SJSA1 (cell line): ENCODE measurements at regions not wholly inside any gene's neighbourhood (a gene's known extent, or its start where the extent isn't known, plus 50 kb on each side); places are given as distances from the start of the nearest gene placed in this dataset.
A peak's percentile ranks its signal among the peaks of the same experiment; 100 is the strongest.
"Not testable (repeated sequence)": the region's sequence is repeated elsewhere in the genome, so short reads cannot be mapped to it uniquely, and the experiment has no call there.

Experiments
- DNase-seq, 2 experiments: peaks; one replicate each; pipeline ENCODE4 v3.0.0-alpha.2; 2015 to 2020; ENCODE audit warnings: low spot score in 2 of 2, low read depth in 1 of 2
- H3K27ac ChIP-seq: fragments of 250-450 bp; sonication (Bioruptor Pico); 2 replicates; pipeline ENCODE4 v1.5.1; 2020; ENCODE audit warnings: mild to moderate bottlenecking, moderate library complexity
- H3K27me3 ChIP-seq: fragments of 250-450 bp; sonication (Bioruptor Pico); replicated peaks from 2 replicates; pipeline ENCODE4 v1.5.1; 2020; ENCODE audit warnings: mild to moderate bottlenecking, moderate library complexity
- H3K36me3 ChIP-seq: fragments of 250-450 bp; sonication (Bioruptor Pico); 2 replicates; pipeline ENCODE4 v1.5.1; 2020; ENCODE audit warnings: mild to moderate bottlenecking
- H3K4me1 ChIP-seq: fragments of 250-450 bp; sonication (Bioruptor Pico); replicated peaks from 2 replicates; pipeline ENCODE4 v1.6.1; 2021; ENCODE audit warnings: mild to moderate bottlenecking
- H3K4me3 ChIP-seq: fragments of 250-450 bp; sonication (Bioruptor Pico); 2 replicates; pipeline ENCODE4 v1.5.1; 2020; ENCODE audit warnings: mild to moderate bottlenecking
- H3K9me3 ChIP-seq: fragments of 250-450 bp; sonication (Bioruptor Pico); replicated peaks from 2 replicates; pipeline ENCODE4 v1.5.1; 2020; ENCODE audit warnings: mild to moderate bottlenecking

DNA sequence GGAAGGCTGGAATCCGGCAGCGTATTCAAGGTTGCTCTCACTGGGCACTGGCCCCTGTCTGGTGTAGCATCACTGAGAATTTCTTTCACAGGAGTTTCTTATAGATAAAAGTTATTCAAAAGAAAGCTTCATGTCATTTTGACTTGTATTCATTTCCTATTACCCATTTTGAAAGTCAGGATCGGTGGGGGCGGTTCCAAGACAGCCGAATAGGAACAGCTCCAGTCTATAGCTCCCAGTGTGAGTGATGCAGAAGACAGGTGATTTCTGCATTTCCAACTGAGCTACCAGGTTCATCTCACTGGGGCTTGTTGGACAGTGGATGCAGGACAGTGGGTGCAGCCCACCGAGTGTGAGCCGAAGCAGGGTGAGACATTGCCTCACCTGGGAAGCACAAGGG lies 51.5 kb upstream of the CDC42EP3 start:
- DNase-seq, H3K27ac ChIP-seq, H3K9me3 ChIP-seq, H3K4me3 ChIP-seq, H3K36me3 ChIP-seq, H3K4me1 ChIP-seq, H3K27me3 ChIP-seq: not testable (repeated sequence)

DNA sequence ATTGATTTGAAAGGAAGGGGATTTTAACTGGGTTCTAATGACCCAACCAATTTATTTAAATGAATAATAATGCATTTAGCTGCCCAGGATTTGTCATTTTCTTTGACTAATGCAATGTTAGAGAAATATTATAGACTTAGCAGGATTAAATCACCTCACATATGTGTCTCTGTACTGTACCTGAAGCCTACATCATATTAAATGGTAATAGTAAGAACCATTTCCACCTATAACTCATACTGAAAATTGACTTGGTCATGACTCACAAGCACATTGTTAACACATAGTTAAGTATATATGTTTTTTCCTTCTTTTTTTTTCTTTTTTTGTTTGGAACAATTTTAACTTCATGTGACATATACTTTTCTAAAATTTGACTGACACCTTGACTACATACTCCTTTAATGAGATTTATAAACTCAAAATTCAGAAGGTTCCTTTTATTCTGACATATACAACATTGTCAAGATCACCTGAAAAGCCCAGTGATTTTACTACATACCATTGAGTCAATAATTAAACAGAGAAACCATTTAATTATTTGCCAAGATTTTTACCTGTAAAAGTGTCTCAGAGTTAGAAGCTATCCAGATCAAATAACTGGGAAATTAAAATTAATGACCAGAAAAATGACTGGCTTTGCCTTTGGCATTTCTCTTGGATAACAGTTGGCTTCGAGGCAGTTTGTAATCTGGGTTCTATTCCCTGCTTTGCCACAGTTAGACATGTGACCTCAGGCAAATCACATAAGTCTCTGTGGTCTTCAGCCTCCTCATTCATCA lies 58.8 kb upstream of the CDC42EP3 start:
- Histone ChIP-seq H3K27me3 (no peaks in the 10 kb centered on the region), H3K4me1 (peaks cover 12% of the 10 kb centered on the region), H3K4me3 (no peak overlapping the region), H3K27ac (no peak overlapping the region), H3K9me3 (no peaks in the 10 kb centered on the region), H3K36me3 (no peaks in the 10 kb centered on the region)
- DNase-seq = no peak

DNA sequence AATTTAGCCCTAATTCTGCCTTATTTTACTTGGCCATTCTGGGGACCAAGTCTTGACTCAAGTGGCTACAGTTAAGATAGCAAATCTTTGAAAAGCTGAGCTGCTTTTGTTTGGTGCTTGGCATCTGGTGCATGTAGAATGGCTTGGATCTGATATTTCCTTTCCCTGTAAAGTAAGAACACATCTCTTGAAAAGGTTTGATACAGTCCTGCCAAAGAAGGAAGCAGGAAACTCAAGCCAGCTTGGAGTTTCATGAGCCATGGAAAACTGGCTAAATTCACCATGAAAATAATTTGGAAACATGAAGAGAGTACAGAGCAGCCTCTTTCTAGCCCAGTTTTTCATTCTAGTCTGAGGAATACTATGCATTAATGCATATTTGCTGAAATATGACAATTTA lies 61.0 kb upstream of the CDC42EP3 start:
- H3K36me3 ChIP-seq, H3K4me3 ChIP-seq, H3K27me3 ChIP-seq, DNase-seq, H3K27ac ChIP-seq, H3K9me3 ChIP-seq: not testable (repeated sequence)
- H3K4me1 ChIP-seq = peaks cover 28% of the 10 kb centered on the region

DNA sequence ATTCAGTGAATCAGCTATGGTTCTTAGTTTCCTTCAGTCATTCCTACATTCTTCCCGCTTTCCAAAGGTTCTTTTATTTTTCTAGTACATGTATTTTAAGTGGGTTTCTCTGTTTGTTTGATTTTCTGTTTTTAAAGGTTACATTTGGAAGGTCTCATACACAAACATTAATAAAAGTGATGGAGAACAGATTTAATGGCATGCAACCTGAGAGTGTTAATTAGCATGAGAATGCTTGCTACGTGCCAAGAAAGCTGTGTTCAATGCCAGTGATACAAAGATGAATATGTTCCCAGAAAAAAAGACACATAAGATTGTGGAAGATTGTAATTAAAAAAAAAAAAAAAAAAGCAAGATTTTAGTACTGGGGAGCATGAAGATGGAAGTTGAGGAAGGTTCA lies 61.8 kb upstream of the CDC42EP3 start:
- no peaks in the 10 kb centered on the region for H3K9me3 ChIP-seq
- no peaks in the 10 kb centered on the region for H3K27me3 ChIP-seq
- no peak for DNase-seq
- H3K4me1 ChIP-seq = peaks cover 33% of the 10 kb centered on the region
- no peak overlapping the region for H3K4me3 ChIP-seq
- no peak overlapping the region for H3K27ac ChIP-seq
- no peaks in the 10 kb centered on the region for H3K36me3 ChIP-seq

DNA sequence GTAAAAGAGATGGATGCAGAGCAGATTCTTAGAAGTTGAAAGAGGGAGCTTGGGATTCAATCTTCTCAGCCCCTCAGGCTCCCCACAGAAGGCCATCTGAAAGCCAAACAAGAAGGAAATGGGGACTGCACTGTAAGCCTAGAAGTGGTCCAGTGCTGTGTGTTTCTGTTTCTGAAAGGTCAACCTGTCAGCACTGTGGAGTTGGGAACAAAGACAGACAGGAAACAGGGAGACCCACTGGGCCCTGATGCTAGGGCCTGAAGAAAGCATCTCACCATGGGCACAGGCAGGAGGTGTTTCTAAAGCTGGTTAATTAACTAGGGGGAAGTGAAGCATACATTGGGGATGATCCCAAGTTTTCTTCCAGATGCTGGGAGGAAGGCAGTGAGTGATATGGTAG lies 62.5 kb upstream of the CDC42EP3 start:
- not testable (repeated sequence) for H3K9me3 ChIP-seq, H3K4me3 ChIP-seq, H3K36me3 ChIP-seq, DNase-seq, H3K27me3 ChIP-seq
- H3K4me1 ChIP-seq = peaks cover 33% of the 10 kb centered on the region
- peak overlapping the region; percentile 87; the same call in 1 of the 2 replicates for H3K27ac ChIP-seq

DNA sequence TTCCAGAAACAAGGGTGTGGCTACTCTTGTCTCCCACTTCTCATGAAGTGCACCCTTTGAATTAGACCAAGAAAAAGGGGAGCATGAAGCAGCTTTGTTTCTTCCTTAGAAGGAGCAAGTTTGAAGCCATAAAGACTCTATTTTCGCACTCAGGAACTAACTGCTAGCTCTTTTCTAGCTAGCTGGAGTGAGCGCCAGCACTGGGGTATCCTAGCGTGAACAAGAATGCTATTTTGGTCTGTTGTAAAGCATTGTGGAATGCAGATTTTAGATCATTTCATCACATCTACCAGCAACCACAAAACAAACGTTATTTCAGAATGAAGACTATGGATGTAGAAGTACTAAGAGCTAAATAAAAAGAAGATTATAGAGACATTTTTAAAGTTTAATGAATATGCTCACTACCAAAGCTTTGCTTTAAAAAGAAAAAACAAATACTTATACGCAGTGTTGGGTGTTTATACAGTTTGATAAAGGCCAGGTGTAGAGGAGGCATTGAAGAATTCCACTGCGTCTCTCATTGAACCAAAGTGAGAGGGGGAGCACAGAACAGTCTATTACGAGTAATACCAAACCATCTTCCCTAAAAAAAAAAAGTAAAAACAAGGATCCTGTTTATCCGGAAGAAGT lies 63.6 kb upstream of the CDC42EP3 start:
- not testable (repeated sequence) for H3K9me3 ChIP-seq, H3K4me3 ChIP-seq, H3K27me3 ChIP-seq, H3K36me3 ChIP-seq
- H3K27ac ChIP-seq = peak overlapping the region; percentile 87
- peak; percentile 63 to 72 for DNase-seq
- peaks cover 33% of the 10 kb centered on the region for H3K4me1 ChIP-seq

DNA sequence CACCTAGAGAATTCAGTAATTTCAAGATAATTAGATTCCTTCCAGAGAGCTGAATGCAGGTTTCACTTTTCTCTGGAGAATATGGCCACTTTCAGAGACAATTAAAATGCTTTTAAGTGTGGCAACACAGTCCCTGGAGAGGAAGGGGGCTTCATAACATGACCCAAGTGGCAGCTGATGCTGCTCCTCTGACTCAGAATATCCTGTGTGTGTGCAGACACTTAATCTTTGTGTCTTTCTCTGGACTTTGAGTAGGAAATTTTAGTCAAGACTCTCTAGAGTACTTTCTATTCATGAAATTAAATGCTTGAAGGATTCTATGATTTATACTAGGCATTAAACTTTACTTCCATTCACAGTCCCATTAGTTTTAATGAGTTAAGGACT lies 64.1 kb upstream of the CDC42EP3 start:
- H3K27ac ChIP-seq = peak overlapping the region; percentile 87
- H3K9me3 ChIP-seq, H3K36me3 ChIP-seq, H3K27me3 ChIP-seq, H3K4me3 ChIP-seq, DNase-seq: not testable (repeated sequence)
- H3K4me1 ChIP-seq = peaks cover 38% of the 10 kb centered on the region

DNA sequence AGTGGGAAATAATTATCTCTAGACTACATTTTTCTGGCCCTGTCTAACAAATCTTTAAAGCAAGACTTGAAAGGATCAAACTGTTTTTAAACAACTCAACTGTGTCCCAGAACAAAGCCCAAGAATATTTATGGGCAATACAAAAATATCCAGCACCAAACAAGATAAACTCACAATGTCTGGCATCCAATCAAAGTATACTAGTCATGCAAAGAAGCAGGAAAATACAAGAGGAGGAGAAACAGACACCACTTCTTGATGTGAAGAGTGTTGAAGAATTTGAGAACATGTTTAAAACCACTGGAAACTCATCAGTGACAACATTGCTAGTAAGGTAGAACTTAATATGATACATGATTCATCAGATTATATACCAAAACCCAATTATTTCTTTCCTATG lies 66.1 kb upstream of the CDC42EP3 start:
- no peak overlapping the region for H3K27ac ChIP-seq
- H3K27me3 ChIP-seq = no peaks in the 10 kb centered on the region
- H3K4me1 ChIP-seq = peaks cover 39% of the 10 kb centered on the region
- H3K9me3 ChIP-seq = no peaks in the 10 kb centered on the region
- no peaks in the 10 kb centered on the region for H3K36me3 ChIP-seq
- DNase-seq = peak in 1 of 2 experiments; percentile 17
- H3K4me3 ChIP-seq = no peak overlapping the region

DNA sequence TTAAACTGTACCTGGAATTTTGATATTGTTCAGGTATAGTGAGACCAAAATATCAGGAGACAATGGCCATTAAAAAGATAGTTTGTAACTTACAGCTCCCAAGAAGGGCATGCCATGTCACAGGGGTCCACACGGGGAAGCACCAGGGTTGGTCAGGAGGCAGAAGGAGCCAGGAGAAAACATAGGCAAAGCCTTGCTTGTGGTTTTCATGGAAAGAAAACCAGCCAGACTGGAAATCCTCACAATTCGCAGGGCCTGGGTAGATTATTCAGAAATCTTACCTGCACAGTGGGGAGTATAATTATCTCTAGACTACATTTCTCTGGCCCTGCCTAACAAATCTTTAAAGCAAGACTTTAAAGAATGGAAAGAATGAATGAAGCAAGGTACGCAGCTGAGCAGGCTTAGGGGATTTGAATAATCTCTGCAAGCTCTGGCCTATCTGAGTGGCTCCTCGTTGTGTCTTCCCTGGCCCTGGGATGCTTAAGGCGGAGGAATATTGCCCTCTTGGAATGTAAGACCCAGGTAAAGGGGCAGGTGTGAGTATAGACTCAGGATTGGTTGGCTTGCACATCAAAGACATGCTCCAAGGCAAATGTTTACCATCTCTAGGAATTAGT lies 66.9 kb upstream of the CDC42EP3 start:
- H3K27ac ChIP-seq = no peak overlapping the region
- DNase-seq = no peak
- no peaks in the 10 kb centered on the region for H3K36me3 ChIP-seq
- no peaks in the 10 kb centered on the region for H3K27me3 ChIP-seq
- H3K4me1 ChIP-seq = peaks cover 39% of the 10 kb centered on the region
- H3K4me3 ChIP-seq = no peak overlapping the region
- H3K9me3 ChIP-seq = no peaks in the 10 kb centered on the region

DNA sequence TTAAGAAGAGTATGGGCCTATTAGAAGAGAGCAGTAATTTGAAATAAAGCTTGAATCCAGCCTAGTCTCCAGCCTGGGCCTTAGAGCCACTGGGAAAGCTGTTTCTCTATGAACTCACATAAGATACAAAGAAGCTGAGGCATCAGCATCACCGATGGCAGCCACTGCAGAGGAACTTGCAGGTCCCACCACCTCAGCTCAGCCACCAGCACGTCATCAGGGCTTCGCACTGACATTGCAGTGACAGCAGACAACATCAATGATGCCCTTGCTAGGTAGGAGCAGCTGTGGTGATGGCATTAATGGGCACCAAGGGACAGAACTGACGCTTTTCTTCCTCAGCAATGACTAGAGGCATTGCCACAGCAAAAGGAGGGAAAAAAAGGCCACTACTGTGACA lies 67.7 kb upstream of the CDC42EP3 start:
- Histone ChIP-seq H3K27me3 (no peaks in the 10 kb centered on the region), H3K4me3 (no peak overlapping the region), H3K9me3 (no peaks in the 10 kb centered on the region), H3K27ac (no peak overlapping the region), H3K36me3 (no peaks in the 10 kb centered on the region), H3K4me1 (peaks cover 35% of the 10 kb centered on the region)
- no peak for DNase-seq

DNA sequence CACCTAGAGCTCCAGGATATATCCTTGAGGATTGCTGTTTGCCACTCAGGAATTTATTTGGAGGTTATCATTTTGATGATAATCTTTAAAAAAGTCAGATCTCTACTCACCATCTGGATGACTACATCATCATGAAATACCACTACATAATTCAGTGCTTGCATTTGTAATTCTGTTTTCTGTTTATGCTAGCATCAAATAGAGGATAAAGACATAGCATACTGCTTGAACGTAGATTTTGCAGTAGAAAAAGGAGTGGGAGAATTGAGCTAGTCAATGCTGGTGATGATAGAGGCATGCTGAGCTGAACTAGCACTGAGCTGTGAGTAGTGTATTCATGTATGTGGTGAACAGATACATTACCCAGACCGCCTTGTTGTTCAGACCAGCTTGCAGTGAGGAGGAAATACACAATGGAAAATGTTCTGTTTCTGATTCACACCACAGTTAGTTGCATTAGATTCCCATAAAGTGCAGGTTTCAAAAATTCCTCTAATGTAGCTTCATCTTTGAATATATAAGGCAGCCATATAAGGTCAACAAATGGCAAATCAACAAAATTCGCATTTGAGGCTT lies 68.8 kb upstream of the CDC42EP3 start:
- H3K36me3 ChIP-seq = no peaks in the 10 kb centered on the region
- H3K4me1 ChIP-seq = peaks cover 27% of the 10 kb centered on the region
- H3K27ac ChIP-seq = no peak overlapping the region
- no peak for DNase-seq
- no peak overlapping the region for H3K4me3 ChIP-seq
- H3K9me3 ChIP-seq = no peaks in the 10 kb centered on the region
- H3K27me3 ChIP-seq = no peaks in the 10 kb centered on the region

DNA sequence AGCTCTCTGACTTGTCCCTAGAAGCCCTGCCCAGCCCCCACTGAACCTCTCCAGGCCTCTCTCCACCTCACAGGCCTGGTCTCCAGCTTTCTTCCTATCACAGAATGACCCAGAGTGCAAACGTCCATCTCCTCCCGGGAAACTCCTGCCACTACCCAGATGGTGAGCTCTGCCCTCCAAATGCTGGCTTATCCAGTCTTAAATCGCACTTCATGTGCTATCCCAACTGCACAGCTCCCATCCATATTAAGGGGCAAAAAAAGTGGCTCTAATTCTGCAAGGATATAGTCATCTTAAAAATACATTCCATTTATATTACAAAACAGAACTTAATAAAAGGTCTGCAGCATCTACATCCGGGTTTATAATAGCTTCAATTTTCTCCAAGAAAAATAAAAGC lies 70.8 kb upstream of the CDC42EP3 start:
- H3K36me3 ChIP-seq = no peaks in the 10 kb centered on the region
- peaks cover 12% of the 10 kb centered on the region for H3K4me1 ChIP-seq
- H3K4me3 ChIP-seq = no peak overlapping the region
- no peaks in the 10 kb centered on the region for H3K27me3 ChIP-seq
- no peak for DNase-seq
- H3K9me3 ChIP-seq = no peaks in the 10 kb centered on the region
- H3K27ac ChIP-seq = no peak overlapping the region

DNA sequence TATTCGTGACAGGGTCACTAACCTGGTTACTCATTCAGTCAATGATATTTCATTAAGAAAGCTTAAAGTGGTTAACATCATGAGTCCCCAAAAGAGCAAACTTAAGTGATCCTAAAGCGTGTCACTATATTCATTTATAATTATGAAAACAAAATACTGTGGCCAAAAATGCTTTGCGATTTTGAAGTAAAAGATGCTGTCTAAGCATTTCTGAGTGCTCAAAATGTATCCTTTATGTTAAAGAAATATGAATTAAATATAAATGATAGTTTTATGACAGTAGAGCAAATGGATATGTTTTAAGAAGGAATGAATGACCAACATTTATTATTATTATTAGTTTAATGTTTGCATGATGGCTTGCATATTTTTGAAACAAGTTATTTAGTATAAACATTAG lies 72.6 kb upstream of the CDC42EP3 start:
- Histone ChIP-seq H3K36me3 (no peaks in the 10 kb centered on the region), H3K27ac (no peak overlapping the region), H3K27me3 (no peaks in the 10 kb centered on the region), H3K4me3 (no peak overlapping the region), H3K4me1 (peaks cover 6% of the 10 kb centered on the region), H3K9me3 (no peaks in the 10 kb centered on the region)
- no peak for DNase-seq

DNA sequence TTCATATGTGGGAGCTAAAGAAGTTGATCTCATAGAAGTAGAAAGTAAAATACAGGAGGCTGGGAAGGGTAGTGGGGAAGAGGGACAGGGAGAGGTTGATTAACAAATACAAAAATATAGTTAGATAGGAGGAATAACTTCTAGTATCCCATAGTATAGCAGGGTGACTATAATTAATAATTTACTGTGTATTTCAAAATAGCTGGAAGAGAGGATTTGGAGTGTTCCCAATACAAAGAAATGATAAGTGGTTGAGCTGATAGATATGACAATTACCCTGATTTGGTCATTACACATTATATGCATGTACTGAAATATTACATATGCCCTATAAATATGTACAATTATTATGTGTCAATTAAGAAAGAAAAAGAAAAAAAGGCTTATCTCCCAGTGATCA lies 73.5 kb upstream of the CDC42EP3 start:
- not testable (repeated sequence) for H3K9me3 ChIP-seq, H3K27me3 ChIP-seq, H3K36me3 ChIP-seq, DNase-seq, H3K4me3 ChIP-seq, H3K4me1 ChIP-seq, H3K27ac ChIP-seq
